C4-2B (cell line): ENCODE measurements at regions not wholly inside any gene's neighbourhood (a gene's known extent, or its start where the extent isn't known, plus 50 kb on each side); places are given as distances from the start of the nearest gene placed in this dataset.

Experiments
- H3K27ac ChIP-seq: fragments of 450-650 bp; 2 replicates; pipeline ENCODE4 v1.5.1; 2017
- CTCF ChIP-seq: fragments of 450-650 bp; conservative IDR thresholded peaks from 2 replicates; pipeline ENCODE4 v1.5.1; 2017; ENCODE audit warnings: mild to moderate bottlenecking
- ZFX ChIP-seq: fragments of 450-650 bp; IDR thresholded peaks from 2 replicates; pipeline ENCODE4 v1.6.1; 2017

- no peak overlapping the region for H3K27ac ChIP-seq
- no peak for TF ChIP-seq ZFX
- no peak for TF ChIP-seq CTCF
These were observed 81.8 kb upstream of the EYA4 start for GRCh38 chr6:133159255-133159795.

GRCh38 chr6:133160536-133160935 lies 80.6 kb upstream of the EYA4 start:
- TF ChIP-seq ZFX, result no peak
- no peak for TF ChIP-seq CTCF
- no peak overlapping the region for H3K27ac ChIP-seq

GRCh38 chr6:133165235-133165634 lies 75.9 kb upstream of the EYA4 start:
- TF ChIP-seq CTCF (no peak), ZFX (no peak)
- H3K27ac ChIP-seq, result no peak overlapping the region

- no peak overlapping the region for H3K27ac ChIP-seq
- no peak for TF ChIP-seq CTCF
These were observed 74.4 kb upstream of the EYA4 start for GRCh38 chr6:133166766-133167165.

GRCh38 chr6:133169901-133170300 lies 71.3 kb upstream of the EYA4 start:
- TF ChIP-seq ZFX (no peak), CTCF (no peak)
- H3K27ac ChIP-seq, result no peak overlapping the region

- TF ChIP-seq CTCF (no peak), ZFX (no peak)
- H3K27ac ChIP-seq, result no peak overlapping the region
These were observed 70.6 kb upstream of the EYA4 start for GRCh38 chr6:133170602-133171001.

GRCh38 chr6:133171989-133172604 lies 69.1 kb upstream of the EYA4 start:
- TF ChIP-seq ZFX (no peak), CTCF (no peak)

More at GRCh38 chr6:133171989-133172604, 69.1 kb upstream of the EYA4 start:
- H3K27ac ChIP-seq, result no peak overlapping the region
